Adrenal gland (tissue), 9 donors: ENCODE measurements at regions not wholly inside any gene's neighbourhood (a gene's known extent, or its start where the extent isn't known, plus 50 kb on each side); places are given as distances from the start of the nearest gene placed in this dataset.

Experiments used
- DNase-seq, 7 donors: peaks; one replicate each; pipeline ENCODE4 v3.0.0-alpha.2; 2019 to 2020
- H3K27ac ChIP-seq, 5 donors: fragments of 200-600 bp; sonication (generic) in 4 of 5; 1 replicate in 3 of 5; 2 replicates in 2 of 5; pipeline versions ENCODE4 v1.5.1 to v1.8.0; 2016 to 2020; ENCODE audit warnings: mild to moderate bottlenecking in 1 of 5
- H3K27me3 ChIP-seq: fragments of 200-600 bp; 2 replicates; pipeline ENCODE4 v1.8.0; 2021
- H3K36me3 ChIP-seq, 2 donors: fragments of 200-600 bp; replicated peaks in 1 of 2; 1 replicate in 1 of 2; 2 replicates in 1 of 2; pipeline versions ENCODE4 v1.5.1 to v1.8.0; 2018 to 2022
- H3K4me1 ChIP-seq, 2 donors: fragments of 200-600 bp; replicated peaks in 1 of 2; 1 replicate in 1 of 2; 2 replicates in 1 of 2; pipeline versions ENCODE4 v1.5.1 to v1.8.0; 2018 to 2021
- H3K4me3 ChIP-seq, 4 donors: fragments of 200-600 bp; sonication (generic) in 3 of 4; one replicate each; pipeline ENCODE4 v1.5.1; 2016 to 2018
- H3K9me3 ChIP-seq, 3 donors: fragments of 200-600 bp; sonication (generic) in 1 of 3; replicated peaks in 1 of 3; 1 replicate in 2 of 3; 2 replicates in 1 of 3; pipeline versions ENCODE4 v1.5.1 to v1.8.0; 2016 to 2021
- POLR2A ChIP-seq, 2 donors: fragments of 450-650 bp; IDR thresholded peaks; one replicate each; pipeline ENCODE4 v1.6.1; 2017; ENCODE audit warnings: antibody characterized with exemption in 2 of 2, mild to moderate bottlenecking in 2 of 2, moderate library complexity in 1 of 2
- WGBS, 4 donors: extraction: QIAGEN DNeasy Blood & Tissue Kit in 2 of 4; methylation state at CpG; one replicate each; pipeline versions ENCODE4 v1.1.5 to v1.1.7; 2013 to 2017; 5-methylcytosine and 5-hydroxymethylcytosine counted together
- intact Hi-C, 2 donors: fragments of 100-400 bp; cut with DNase I; formaldehyde crosslinking; loops; one replicate each; pipeline versions ENCODE4 v1.14.1 to v1.15.0; 2022 to 2023
- TF ChIP-seq, protein P1 (sequence below), 6 experiments: fragments of 450-650 bp in 4 of 6; fragments of 200-600 bp in 2 of 6; sonication (generic) in 1 of 6; IDR thresholded peaks; 1 replicate in 5 of 6; 2 replicates in 1 of 6; pipeline versions ENCODE4 v1.5.1 to v1.8.0; 2016 to 2021; ENCODE audit warnings: antibody characterized with exemption in 6 of 6, mild to moderate bottlenecking in 2 of 6, moderate library complexity in 1 of 6
- donor health status: healthy with polysubstance abuse.
- donor health status: Bipolar disorder and iron deficiency.
- donor health status: DM: yes; HTN: yes; CAD: no.
- donor health status: DM: no; HTN: no; CAD: no.
- donor health status: DM: no; HTN: no; CAD: no.

DNA sequence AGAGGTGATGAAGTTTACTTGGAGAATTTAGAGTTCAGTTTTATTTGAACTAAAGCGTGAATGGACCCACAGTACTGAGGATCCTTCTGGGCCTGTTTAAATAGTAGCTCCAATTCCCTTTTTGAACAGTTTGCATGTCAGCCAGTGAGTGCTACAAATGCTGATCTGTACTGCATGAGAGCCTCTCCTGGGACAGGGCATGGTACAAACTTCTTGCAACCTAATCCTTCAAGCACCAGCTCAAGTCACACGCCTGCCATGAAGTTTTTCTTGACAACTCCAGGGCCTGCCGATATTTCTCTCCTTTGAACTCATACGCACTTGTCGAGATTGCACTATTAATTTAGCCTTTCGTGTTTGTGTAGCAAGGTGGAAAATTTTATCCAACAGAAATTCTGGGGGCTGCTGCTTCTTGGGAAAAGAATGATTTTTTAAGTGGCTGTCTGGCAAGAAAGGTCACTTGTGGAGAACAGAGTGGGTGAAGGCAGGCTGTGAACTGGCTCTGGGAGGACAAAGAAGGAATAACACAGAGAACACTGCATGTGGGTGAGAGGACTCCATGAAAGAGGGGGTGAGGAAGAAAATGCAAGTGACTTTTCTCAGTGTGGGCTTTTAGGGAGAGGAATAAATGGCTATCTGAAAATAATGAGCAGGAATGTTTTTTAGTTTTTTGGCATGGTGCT is 192.5 kb downstream of the NDFIP2 start:
- Histone ChIP-seq H3K9me3 (no peaks in the 10 kb centered on the region), H3K4me3 (no peak overlapping the region), H3K36me3 (no peaks in the 10 kb centered on the region), H3K27ac (no peak overlapping the region), H3K27me3 (no peaks in the 10 kb centered on the region), H3K4me1 (no peaks in the 10 kb centered on the region)
- 77 to 92% (median 86%) methylated on average over 6 of the region's 6 CpGs for WGBS, 4 donors
- TF ChIP-seq, protein P1, sequence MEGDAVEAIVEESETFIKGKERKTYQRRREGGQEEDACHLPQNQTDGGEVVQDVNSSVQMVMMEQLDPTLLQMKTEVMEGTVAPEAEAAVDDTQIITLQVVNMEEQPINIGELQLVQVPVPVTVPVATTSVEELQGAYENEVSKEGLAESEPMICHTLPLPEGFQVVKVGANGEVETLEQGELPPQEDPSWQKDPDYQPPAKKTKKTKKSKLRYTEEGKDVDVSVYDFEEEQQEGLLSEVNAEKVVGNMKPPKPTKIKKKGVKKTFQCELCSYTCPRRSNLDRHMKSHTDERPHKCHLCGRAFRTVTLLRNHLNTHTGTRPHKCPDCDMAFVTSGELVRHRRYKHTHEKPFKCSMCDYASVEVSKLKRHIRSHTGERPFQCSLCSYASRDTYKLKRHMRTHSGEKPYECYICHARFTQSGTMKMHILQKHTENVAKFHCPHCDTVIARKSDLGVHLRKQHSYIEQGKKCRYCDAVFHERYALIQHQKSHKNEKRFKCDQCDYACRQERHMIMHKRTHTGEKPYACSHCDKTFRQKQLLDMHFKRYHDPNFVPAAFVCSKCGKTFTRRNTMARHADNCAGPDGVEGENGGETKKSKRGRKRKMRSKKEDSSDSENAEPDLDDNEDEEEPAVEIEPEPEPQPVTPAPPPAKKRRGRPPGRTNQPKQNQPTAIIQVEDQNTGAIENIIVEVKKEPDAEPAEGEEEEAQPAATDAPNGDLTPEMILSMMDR (IDR thresholded peaks at IDR 0.05): no peak
- no peak for TF ChIP-seq POLR2A (IDR thresholded peaks at IDR 0.05)
- DNase-seq: no peak
- intact Hi-C loops: loop anchor here in 1 of 2 donors (10.0 kb wide), 1 partner anchor 681 kb away; no protein-coding TSS in a partner anchor

DNA sequence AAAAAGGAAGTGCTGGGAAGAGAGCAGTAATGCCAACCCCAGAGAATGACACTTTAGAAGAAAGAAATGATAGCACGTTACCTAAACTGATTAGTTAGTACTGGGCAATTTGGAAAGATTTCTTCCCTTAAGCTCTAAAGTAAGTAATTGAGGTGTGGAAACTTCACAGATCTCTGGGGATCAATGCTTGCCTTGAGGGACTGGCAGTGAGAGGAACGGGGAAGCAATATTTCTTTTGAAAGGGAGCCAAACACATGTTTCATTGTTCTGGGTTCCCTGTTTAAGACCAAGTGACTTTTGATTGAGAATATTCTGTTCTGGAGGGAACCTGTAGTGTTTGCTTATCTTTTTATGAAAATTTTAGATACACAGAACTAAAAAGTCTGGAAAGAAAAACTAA is 190.5 kb downstream of the NDFIP2 start:
- Histone ChIP-seq H3K27ac (no peak overlapping the region), H3K4me3 (no peak overlapping the region), H3K4me1 (no peaks in the 10 kb centered on the region), H3K27me3 (no peaks in the 10 kb centered on the region), H3K36me3 (no peaks in the 10 kb centered on the region), H3K9me3 (no peaks in the 10 kb centered on the region)
- intact Hi-C loops: loop anchor here in 1 of 2 donors (10.0 kb wide), 1 partner anchor 683 kb away; no protein-coding TSS in a partner anchor
- 31 to 60% (median 57%) methylated on average over 2 of the region's 2 CpGs for WGBS, 4 donors
- DNase-seq: no peak
- no peak for TF ChIP-seq POLR2A (IDR thresholded peaks at IDR 0.05)
- TF ChIP-seq, protein P1 (IDR thresholded peaks at IDR 0.05): no peak

DNA sequence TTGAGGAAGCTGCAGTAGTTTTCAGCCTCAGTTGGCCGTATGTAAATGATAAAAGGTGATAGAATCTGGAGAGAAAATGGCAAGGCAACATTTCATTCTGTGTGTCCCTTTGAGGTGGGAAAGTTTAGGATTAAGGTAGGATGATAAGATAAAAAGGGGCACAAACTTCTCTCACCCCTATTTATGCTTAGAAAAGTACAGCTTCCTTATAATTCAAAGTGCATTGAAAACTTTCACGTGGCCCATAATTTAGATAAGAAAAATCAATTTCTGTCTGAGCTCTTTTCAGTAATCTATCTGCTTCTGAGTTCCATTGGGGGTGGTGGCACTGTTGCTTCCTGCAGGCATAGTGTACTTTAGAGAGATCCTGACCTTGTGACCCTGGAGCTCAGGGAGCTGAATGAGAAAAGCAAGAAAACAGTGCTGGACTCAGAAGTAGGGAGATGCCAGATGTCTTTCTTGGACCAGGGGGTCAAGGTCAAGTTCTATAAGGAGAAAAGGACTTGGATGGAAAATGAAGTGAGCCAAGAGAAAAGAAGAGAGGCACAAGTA is 187.3 kb downstream of the NDFIP2 start:
- Histone ChIP-seq H3K36me3 (no peaks in the 10 kb centered on the region), H3K27me3 (no peaks in the 10 kb centered on the region), H3K9me3 (no peaks in the 10 kb centered on the region), H3K27ac (no peak overlapping the region), H3K4me3 (no peak overlapping the region), H3K4me1 (no peaks in the 10 kb centered on the region)
- TF ChIP-seq POLR2A (IDR thresholded peaks at IDR 0.05): no peak
- TF ChIP-seq, protein P1 (IDR thresholded peaks at IDR 0.05): no peak
- 65 to 70% (median 66%) methylated on average over 2 of the region's 2 CpGs for WGBS, 4 donors
- DNase-seq: no peak
- intact Hi-C loops: no loop called here

DNA sequence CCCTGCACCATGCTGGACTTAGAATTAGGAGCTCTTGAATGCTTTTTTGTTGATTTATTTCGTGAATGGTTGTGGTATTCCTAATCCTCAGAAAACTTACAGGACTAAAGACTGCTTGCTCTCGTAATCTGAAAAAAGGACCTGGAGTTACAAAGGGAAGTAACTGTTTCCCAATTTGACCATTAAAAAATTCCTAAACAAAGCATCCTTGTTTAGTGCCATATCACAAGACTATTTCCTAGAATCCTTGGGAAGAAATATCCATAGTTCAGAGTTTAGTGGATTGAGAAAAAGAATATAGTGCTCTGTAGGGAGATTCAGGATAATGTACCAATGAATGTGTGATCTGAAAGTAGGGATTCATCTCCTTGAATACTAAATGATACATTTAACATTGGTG is 186.8 kb downstream of the NDFIP2 start:
- no peaks in the 10 kb centered on the region for H3K9me3 ChIP-seq
- H3K36me3 ChIP-seq: no peaks in the 10 kb centered on the region
- TF ChIP-seq, protein P1 (IDR thresholded peaks at IDR 0.05): no peak
- no peak for TF ChIP-seq POLR2A (IDR thresholded peaks at IDR 0.05)
- no peaks in the 10 kb centered on the region for H3K27me3 ChIP-seq
- H3K4me3 ChIP-seq: no peak overlapping the region
- WGBS, 4 donors: 83 to 90% (median 86%) methylated on average over 2 of the region's 2 CpGs
- H3K4me1 ChIP-seq: peaks cover 0 to 3% of the 10 kb centered on the region in 2 donors
- no peak for DNase-seq
- intact Hi-C loops: no loop called here
- no peak overlapping the region for H3K27ac ChIP-seq
